Astrocyte of the hippocampus (primary cell): ENCODE measurements at regions not wholly inside any gene's neighbourhood (a gene's known extent, or its start where the extent isn't known, plus 50 kb on each side); places are given as distances from the start of the nearest gene placed in this dataset.
"Not testable (repeated sequence)": the region's sequence is repeated elsewhere in the genome, so short reads cannot be mapped to it uniquely, and the experiment has no call there.

Source experiments
- DNase-seq: peaks from one replicate; pipeline ENCODE4 v3.0.0; 2011; ENCODE audit warnings: low read depth, low spot score

DNA sequence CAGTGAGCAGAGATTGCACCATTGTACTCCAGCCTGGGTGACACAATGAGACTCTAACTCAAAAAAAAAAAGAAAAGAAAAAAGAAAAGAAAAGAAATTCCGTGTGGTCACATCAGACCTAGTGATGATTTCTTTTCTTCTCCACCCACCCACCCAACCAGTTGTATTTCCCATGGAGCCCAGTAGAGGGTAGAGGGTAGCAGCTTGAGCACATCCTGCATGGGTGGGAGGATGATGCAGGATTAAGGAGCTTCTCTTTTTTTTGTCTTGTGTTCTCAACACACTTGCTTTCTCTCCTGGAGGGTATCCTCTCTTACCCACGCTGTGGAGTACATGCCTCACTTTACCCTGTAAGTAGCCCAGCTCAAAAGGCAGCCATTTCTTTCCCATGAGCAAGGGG lies 118.6 kb upstream of the CARD11 start:
- DNase-seq, result no peak

DNA sequence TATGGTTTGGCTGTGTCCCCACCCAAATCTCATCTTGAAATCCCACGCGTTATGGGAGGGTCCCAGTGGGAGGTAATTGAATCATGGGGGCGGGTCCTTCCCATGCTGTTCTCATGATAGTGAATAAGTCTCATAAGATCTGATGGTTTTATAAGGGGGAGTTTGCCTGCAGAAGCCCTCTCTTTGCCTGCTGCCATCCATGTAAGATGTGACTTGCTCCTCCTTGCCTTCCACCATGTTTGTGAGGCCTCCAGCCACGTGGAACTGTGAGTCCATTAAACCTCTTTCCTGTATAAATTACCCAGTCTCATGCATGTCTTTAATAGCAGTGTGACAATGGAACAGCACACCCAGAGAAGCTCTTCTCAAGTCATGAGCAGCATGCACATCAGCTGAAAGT lies 119.1 kb upstream of the CARD11 start:
- not testable (repeated sequence) for DNase-seq

DNA sequence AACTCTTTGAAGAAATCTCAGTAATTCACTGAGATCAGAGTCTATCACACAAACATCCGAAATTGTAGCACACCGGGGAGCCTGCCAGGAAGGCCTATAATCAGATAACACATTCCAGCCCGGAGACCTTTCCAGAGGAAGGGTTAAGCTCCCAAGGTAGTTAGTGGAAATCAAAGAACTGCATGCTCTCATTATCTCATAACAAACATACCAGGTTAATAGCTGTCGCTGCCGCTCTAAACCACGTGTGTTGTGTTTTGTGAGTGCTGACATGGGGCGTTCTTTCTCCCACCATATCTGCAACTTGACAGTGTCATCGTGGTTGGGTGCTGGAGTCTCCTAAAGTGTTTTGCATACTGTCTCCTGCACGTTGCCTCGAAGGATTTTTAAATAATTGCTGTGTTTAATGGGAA lies 120.7 kb upstream of the CARD11 start:
- DNase-seq, result peak; percentile 32

- DNase-seq, result no peak
These were observed 122.3 kb upstream of the CARD11 start for GRCh38 chr7:3165681-3166580.

DNA sequence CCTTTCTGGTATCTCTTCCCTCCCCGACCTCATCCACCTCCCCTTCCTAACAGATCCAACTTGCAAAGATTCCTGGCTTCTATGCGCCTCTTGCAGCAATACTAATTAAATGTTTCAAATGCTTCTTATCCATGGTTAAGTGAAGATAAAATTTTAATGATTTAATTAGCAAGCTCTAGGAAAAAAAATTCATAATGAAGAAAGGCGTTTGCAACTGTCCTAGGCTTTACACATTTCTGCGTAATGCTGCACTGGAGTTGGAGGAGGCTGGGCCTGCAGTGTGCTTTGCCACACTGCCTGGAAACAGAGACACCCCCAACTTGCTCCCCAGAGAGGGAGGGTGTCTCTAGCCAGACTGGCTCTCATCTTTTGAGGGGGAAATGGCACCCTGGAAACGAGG lies 123.9 kb upstream of the CARD11 start:
- no peak for DNase-seq

DNA sequence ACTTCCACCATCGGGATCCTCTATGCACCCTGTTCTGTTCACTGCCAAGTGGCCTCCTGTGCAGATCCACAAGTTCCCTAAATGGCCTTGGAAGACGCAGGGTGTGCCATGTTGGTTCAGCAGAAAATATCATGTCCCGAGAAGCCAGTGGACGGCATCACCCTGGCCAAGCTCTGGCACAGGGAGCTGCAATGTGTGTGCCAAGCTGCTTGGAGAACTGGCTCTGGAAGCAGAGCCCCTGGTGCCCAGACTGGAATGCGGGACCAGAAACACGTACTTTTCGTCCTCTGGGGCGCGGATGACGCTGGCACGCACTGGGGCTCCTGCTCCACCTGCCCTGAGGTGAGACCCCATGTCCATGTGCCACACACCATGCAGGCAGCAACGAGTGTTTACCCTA lies 124.7 kb upstream of the CARD11 start:
- no peak for DNase-seq

DNA sequence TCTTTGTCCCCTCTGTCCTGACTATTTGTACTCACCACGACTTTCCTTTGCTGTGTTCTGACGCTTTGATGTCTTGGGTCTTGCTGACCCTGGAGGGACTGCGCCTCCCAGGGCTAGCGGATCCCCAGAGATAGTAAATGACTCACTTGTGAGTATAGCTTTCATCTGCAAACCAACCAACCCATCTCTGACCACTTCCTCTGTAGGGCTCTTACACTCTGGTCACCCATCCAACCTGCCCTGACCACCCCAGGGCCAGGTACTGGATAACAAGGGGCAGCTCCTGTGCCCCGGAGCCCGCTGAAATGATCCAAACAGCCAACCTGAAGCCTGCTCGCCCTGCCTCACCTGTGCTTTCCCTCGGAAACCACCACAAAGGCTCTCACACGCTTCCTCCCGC lies 125.2 kb upstream of the CARD11 start:
- DNase-seq, result no peak

DNA sequence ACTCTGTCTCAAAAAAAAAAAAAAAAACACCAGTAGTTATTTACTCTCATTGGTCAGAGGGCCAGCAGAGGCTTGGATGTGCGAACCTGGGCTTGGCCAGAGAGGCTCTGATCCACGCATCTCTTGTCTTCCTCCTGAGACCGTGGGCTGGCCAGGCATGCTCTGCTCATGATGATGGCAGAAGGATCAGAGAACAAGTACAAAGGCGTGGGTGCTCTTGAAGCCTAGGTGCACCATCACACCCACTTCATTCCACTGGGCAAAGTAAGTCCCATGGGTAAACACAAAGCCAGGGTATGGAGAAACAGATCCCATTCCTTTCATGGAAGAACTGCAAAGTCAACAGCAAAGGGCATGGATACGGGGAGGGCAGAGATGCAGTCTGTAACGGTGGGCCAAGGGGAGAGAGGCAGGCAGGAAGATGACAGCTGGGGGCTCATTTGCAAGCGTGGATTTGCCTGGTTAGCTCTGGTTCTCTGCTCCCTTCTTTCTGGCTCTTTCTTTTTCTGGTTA lies 128.2 kb upstream of the SDK1 start:
- no peak for DNase-seq

- no peak for DNase-seq
These were observed 126.4 kb upstream of the SDK1 start for GRCh38 chr7:3174515-3175284.

DNA sequence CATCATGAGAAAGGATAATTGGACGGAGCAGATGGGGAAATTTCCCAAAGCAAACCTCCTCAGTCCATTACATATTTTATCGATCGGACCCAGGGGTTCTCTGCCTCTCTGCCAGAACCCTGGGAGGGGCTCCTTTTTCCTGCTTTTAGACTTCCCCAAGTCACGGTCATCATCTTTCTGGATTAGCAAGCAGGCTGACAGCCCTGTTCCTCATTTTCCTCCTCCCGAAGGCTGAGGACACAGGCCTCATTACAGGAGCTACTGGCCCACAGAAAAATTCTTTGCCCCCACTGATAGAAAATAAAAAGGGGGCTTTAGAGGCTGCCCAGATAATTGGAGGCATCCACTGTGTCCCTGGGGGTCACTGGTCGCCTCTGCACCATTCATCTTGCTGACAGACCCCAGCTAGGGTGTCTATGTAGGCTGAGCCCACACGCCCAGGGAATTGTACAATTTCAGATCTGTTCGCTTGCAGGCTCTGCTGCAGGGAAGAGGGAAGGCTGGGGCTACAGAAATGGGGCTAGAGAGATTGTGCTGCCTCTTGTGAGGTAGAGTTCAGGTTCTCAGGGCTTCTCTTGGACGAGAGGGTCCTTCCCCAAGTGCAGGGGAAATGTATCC lies 125.7 kb upstream of the SDK1 start:
- no peak for DNase-seq

DNA sequence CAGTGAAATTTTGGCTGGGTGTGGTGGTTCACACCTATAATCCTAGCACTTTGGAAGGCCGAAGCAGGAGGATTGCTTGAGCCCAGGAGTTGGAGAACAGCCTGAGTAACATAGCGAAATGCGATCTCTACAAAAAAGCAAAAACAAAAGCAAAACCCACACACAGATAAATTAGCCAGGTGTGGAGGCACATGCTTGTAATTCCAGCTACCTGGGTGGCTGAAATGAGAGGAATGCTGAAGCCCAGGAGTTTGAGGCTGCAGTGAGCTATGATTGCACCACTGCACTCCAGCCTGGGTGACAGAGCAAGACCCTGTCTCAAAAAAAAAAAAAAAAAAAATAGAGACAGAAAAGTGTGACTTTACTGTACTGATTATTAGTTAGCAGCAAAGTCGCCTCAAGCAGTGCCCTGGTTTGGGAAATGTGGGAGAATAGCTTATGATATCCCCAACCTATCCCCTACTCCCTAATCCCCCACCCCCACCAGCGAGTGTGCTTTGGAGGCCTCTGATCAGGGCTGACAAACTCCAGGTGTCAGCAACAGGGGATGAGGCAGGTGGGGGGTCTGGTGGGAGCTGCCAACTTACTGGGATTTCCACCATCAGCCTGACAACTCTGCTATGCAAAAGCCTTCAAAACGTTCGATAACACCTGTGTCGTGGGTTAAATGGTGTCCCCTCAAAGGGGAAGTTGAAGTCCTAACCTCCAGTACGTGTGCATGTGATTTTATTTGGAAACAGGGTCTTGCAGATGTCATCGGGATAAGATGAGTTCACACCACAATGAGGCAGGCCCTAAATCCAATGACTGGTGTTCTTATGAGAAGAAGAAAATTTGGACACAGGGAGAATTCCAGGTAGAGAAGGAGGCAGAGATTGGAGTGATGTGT lies 124.7 kb upstream of the SDK1 start:
- no peak for DNase-seq

DNA sequence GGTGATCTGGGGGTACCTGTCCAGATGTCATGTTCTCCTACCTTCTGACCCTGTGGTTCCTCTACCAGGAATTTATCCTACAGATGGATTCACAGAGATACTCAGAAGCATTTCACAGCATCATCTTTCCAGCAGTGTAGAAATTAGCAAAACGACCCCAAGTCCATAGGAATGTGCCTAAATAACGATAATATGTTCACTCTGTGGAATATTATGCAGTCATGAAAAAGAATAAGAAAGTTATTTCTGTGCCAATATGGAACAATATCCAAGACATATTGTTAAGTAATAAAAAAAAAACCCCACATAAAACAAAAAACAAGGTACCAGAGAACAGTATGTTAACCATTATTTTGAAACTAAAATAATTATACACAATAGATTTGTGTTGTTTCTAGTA lies 123.8 kb upstream of the SDK1 start:
- no peak for DNase-seq

DNA sequence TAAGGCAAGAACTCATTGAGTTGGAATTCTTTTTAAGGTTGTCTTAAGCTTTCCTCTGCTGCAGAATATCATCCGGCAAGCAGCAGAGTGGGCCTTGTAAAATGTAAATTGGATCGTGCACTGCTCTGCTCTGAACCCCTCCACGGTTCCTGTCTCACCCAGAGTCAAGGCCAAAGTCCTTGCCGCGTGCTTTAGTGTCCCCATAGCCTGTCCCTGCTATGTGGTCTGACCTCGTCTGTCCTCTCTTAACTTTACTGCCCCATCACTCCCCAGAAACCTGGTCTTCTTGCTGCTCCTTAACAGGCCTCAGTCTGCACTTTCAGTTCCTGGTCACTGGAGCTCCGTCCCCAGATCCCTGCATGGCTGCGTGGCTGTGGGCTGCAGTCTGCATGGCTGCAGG lies 121.6 kb upstream of the SDK1 start:
- no peak for DNase-seq

- DNase-seq, result no peak
These were observed 120.4 kb upstream of the SDK1 start for GRCh38 chr7:3180604-3181003.

- DNase-seq, result not testable (repeated sequence)
These were observed 119.0 kb upstream of the SDK1 start for GRCh38 chr7:3182055-3182454.

DNA sequence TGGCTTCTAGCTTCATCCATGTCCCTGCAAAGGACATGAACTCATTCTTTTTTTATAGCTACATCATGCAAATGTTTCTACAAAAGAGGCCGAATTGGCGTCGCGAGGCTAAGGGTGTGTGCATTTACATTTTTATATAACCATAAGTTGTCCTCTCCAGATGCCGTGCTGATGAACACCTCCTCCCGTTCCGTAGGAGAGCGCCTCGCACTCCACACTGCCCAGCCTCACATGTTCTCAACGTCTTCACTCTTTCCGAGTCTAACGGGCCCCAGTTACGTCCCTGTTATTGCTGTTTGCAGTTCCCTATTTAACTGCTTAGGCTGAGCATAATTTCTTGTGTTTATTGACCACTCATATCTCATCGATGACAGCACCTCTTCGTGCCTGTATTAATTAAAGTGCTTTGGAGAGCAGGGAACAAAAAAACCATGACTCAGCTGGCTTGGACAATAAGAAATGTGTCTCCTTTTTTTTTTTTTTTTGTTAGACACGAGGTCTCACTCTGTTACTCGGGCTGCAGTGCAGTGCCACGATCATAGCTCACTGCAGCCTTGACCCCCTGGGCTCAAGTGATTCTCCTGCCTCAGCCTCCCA lies 113.5 kb upstream of the SDK1 start:
- peak; percentile 46 for DNase-seq

- DNase-seq, result no peak
These were observed 112.1 kb upstream of the SDK1 start for GRCh38 chr7:3188946-3189345.

DNA sequence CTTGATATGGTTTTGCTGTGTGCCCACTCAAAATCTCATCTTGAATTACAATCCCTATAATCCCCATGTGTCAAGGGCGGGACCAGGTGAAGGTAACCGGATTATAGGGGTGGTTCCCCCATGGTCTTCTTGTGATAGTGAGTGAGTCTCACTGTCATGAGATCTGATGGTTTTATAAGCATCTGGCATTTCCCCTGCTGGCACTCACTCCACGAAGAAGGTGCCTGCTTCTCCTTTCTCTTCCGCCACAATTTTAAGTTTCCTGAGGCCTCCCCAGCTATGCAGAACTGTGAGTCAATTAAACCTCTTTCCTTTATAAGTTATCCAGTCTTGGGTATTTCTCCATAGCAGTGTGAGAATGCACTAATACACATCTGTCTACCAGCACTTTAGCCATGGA lies 109.5 kb upstream of the SDK1 start:
- DNase-seq, result no peak

DNA sequence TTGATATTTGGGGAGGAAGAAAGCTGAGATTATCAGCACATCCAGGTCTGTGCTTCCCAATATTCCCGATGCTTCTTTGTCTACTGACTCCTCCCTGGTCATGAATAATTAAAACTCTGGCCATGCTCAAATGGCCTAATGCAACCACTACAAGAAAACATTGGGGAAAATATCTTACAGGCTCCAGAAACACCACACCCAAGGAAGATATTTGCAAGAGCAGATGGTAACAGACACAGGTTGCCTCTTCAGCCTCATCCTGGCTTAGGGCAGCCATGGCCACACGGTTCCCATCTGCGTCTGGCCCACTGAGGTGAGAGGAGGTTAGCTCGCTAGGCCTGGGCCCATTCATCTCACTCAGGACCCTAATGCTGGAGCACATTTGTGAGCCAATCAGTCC lies 108.4 kb upstream of the SDK1 start:
- DNase-seq, result no peak

DNA sequence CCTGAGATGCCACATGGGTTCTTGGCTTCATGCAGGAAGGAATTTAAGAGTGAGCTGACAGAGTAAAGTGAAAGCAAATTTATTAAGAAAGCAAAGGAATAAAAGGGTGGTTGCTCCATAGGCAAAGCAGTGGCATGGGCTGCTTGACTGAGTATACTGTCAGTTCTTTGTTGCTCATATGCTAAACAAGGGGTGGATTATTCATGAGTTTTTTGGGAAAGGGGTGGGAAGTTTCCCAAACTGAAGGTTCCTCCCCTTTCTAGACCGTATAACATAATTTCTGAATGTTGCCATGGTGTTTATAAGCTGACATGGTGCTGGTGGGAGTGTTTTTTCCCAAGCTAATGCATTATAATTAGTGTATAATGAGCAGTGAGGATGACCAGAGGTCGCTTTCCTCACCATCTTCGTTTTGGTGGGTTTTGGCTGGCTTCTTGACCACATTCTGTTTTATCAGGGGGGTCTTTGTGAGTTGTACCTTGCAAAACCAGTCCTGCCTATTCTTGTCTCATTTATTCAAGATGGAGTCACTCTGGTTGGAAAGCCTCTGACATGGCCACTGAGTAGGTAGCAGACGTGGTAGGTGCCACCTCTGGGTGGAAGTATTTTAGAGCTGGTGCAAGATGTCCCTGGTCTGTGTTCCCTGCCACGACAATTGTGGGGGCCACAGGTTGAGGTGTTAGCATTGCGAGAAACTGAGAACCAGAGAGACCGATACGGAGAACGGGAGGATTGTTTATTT lies 107.5 kb upstream of the SDK1 start:
- DNase-seq, result peak; percentile 52
